ENCODE measurements at regions not wholly inside any gene's neighbourhood (a gene's known extent, or its start where the extent isn't known, plus 50 kb on each side); places are given as distances from the start of the nearest gene placed in this dataset.
A peak's percentile ranks its signal among the peaks of the same experiment; 100 is the strongest.
"Not testable (repeated sequence)": the region's sequence is repeated elsewhere in the genome, so short reads cannot be mapped to it uniquely, and the experiment has no call there.

DNA sequence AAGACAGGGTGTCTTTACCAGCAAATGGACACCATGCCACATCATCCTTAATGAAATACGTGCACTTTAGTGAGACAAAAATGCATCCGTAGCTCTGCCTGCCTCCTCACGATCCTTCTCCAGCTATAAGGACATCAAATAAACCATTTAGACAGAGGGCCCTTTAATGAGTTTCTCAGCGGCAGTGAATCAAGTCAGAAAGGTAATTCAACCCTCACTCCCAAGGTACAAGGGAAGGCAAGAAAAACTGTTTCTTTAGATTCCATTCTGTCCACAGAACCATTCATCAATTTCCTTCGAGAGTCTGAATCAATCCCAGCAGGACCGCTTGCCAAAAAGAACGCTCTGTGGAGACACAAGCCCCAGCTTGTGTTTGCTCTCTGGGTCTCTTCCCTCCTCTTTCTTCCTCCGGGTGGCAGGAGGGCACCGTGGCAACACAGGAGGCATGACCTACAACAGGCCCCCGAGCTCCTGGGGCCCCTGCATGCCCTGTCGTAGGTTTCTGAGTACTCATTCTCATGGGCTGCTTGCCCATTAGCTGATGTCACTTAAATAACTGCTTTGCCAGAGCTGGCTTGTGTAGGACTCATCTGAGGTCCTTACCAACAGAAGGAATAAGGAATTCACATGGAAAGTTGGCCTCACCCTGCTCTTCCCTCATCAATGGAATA is 297.8 kb upstream of the PRKCQ start:
- DNase-seq (ENCODE audit: low read depth): peak; percentile 0

DNA sequence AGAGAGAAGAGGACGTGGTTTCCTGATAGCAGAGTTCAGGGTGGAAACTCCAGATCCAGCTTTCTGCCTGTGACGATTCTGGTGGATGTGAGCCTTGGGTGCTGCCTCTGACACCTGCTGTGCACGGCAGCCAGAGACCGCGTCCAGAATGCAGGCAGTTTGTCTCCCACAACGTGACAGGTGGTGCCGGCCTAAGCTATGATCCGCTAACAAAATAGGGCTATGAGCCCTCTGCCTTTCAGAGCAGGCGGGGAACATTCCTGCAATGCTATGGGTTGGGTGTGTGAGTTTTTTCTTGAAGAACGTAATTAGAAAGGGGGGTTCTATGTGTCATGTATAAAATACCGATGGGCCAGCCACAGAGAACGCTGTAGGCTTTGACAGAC is 297.3 kb upstream of the PRKCQ start:
- no peak for DNase-seq (ENCODE audit: low read depth)

DNA sequence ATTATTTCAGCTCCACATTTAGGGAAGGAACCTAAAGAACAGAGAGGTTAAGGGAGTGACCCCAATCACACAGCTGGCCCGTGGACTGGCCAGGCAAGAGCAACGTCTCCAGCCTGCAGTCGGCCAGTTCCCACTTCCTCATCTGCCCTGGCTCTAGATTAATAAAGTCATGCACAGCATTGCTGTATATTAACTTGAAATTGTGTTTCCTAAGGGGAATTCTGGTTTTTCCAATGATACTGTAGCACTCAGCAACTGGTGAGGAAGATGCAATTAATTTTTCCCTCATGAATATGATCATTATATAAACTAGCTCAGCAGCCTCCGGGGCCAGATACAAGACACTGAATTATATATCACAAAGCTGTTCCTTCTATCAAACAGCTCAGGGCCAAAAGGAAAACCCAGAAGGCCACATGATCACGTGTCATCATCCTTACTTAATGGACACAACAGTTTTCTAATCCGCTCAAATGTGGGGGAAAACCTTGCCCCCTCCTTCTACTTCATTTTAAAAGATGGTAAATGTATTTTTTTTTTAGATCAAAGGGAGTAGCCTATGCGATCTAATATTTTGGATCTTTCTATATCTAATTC is 295.3 kb upstream of the PRKCQ start:
- DNase-seq (ENCODE audit: low read depth): no peak

DNA sequence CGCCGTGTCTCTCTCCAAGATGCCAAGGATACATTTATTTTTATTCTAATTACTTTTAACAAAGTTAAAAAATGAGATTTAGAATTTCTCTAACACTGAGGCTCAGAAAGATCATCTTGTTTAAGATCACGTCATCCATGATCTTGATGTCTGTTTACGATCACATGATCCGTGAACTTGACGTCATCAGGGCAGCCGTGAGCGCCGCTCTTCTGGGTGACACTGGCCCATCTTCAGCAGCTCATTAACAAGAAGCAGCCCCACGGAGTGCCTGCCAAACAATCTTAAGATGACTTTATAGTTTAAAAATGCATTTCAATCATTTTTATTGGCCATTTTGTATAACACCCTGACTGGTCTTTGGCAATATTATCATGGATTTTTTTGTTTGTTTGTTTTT is 291.1 kb upstream of the PRKCQ start:
- DNase-seq (ENCODE audit: low read depth): no peak

DNA sequence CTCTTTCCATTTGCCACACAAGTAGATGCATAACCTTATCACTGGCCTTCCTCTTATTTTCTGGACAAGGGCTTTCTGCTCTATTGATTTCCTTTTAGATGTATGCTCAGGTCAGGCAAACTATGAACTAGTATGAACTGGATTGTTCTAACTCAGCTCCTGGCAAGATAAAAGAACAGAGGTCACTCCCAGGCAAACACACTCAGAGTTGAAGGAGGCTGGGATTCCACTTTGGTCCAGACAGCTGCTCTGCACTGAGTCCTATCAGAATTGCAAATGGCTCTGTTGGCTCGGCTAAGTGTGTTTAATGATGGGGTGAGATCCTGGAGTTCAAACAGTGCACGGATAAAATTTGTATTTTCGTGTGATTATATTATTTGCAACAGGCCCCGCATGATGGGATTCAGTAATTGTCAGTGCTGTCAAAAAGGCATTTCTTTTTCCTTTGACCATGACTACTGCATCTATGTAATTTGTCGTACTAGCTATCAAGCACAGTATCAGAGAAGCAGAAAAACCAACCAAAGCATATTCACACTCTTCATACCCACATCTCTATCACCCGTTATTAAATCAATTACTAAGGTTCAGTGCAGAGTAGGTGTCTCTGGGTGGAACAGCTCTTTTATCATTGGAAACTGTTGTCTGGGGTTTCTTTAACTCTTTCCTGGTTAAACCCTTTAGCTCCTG is 288.1 kb upstream of the PRKCQ start:
- DNase-seq (ENCODE audit: low read depth): no peak

DNA sequence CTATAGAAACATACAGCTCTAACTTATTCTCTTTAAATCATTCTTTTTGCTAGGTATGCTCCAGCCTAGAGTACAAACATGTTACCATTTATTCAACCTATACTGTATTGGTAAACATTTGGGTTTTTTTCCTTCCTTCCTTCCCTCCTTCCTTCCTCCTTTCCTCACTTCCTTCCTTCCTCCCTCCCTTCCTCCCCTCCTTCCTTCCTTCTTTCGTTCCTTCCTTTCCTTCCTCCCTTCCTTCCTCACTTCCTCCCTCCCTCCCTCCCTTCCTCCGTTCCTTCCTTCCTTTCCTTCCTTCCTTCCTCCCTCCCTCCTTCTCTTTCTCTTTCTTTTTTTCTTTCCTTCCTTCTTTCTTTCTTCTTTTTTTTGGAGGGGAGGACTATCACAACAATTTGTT is 286.7 kb upstream of the PRKCQ start:
- no peak for DNase-seq (ENCODE audit: low read depth)

DNA sequence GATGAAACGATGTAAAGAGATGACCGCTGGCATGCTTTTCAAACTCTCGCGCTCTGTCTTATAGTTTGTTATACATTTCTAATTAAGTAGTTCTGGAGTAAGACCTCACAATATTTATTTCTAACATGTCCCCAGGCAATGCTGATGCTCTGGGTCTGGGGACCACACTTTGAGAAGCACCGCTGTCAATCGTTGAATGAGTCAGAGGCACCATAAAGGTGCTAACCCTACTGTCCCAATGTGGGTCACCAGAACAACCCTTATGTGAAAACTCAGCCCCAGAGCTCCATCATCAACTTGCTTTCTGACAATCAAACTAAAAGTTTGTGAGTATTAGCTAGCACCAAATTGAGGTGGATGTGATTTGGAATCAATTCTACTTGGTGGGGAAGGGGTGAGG is 284.1 kb upstream of the PRKCQ start:
- DNase-seq (ENCODE audit: low read depth): no peak

DNA sequence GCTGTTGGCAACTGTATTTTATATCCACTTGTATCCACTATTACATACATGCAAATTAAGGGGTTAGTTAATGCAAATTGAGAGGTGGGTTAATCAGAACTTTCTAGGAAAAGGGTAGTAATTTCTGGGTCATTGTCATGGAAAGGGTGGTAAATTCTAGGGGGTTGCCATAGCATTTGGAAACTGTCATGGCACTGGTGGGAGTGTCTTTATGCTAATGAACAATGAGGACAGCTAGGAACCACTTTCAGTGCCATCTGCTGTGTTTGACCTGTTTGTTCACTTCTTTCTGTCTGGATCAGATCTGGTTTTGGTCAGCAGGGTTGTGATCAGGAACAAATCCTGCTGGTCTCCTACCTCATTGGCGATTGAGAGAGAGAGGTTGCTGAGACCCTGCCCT is 283.3 kb upstream of the PRKCQ start:
- DNase-seq (ENCODE audit: low read depth): no peak

DNA sequence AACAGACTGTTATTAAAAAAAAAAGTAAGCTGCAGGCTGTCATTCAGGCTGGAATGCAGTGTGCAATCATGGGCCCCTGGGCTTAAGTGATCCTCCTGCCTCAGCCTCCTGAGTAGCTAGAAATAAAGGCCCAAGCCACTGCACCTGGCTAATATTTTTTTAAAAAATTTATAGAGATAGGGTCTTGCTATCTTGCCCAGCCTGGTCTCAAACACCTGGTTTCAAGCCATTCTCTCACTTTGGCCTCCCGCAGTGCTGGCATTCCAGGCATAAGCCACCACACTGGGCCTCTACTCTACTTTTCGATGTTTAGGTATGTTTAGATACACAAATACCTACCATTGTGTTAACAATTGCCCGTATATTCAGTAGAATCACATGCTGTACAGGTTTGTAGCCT is 270.4 kb upstream of the PRKCQ start:
- no peak for DNase-seq (ENCODE audit: low read depth)

DNA sequence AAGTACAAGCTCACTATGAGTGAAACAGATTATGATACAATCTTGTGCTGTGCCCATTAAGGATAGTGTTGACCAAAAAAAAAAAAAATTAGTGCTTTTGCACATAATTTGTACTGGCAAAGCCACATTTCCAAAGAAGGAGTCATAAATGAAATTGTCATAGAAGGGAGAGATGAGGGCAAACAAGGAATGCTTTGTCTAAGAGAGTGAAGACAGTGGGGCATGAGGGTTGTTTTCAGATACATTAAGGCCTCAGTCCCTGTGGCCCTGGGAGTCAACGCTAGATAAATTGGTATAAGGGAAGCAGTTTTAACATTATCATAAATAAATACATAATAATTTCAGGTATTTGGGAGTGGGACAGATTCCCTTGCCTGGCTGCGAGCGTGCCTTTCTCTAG is 267.5 kb upstream of the PRKCQ start:
- no peak for DNase-seq (ENCODE audit: low read depth)

DNA sequence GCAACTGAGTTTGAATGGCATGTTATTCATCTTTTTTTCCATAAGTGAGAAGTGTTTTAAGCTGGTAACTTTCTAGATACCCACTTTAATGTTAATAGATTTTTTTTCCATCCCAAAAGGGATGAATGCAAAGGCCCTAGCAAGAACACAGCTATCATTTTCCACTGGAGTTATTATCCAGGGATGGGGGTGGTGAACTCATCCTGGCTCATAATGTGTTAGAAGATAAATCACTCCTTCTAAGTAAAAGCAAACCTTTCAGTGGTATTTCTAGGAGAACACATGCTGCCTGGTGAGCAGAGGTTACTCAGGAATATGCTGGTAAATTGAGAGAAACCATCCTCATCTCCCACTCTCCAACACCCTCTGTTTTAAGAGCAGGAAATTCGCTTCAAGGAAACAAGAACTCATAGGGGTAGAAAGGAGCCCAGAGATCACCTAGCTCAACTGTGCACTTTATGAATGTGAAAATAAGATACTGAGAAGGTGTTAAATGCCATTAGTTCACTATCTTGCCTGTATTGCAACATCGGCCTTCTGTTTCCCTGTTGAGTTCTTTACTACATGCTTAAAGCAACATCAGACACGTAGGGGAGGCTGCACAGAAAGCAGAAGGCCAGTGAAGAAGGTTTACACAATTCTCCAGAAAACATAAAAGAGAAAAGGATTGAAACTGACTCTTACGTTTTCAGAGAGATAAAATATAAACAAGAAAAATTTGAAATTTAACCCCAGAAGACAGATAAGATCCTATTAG is 264.0 kb upstream of the PRKCQ start:
- no peak for DNase-seq (ENCODE audit: low read depth)

DNA sequence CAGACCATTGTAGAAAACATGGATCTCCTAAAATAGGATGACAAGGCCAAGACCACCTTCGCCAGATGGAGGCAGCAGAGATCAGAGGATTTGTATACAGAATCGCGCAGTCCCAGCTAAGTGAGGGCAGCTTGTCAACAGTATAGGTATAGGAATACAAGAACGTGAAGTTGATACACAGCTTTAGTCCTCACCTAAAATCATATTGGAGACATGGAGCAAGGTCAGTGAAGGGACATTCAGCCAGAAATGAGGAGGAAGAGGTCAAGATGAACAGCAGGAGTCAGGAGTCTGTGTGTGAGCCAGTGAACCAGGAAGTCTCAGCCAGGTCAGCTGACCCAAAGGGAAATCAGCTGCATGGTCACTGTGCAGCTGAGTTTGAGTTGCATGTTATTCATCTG is 263.4 kb upstream of the PRKCQ start:
- no peak for DNase-seq (ENCODE audit: low read depth)

DNA sequence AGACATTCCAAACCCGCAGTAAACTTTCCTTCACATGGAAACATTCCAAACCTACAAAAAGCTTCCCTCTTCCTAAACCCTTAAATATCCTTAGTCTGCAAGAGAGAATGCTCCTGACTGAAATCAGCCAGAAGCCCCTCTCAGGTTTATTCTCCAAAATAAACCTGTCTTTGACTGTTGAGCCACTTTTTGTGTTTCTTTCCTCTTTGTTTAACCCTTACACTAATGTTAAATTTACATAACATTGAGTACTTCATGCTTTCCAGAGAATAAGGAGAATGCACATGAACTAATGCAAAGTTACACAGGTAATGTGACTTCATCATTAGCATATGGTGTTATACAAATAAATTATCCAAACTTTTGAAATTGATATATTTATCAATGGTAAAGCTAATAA is 262.6 kb upstream of the PRKCQ start:
- no peak for DNase-seq (ENCODE audit: low read depth)

DNA sequence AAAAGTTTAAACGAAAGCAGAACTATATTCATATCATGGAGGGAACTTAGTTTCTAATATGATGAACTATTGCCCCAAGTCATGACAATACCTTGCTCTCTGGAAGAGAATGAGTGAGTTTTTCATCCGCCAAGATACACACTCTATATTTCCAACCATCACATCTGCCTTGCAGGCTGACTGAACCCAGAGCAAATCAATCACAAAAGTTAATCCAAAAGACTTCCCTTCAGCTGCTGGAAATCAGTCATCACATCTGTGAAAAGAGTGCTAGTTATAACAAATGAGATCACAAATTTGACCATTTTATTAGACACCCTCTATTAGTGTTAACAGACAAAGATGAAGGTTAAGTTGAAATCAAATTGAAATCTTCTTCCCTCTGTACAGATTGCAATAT is 261.7 kb upstream of the PRKCQ start:
- DNase-seq (ENCODE audit: low read depth): no peak

DNA sequence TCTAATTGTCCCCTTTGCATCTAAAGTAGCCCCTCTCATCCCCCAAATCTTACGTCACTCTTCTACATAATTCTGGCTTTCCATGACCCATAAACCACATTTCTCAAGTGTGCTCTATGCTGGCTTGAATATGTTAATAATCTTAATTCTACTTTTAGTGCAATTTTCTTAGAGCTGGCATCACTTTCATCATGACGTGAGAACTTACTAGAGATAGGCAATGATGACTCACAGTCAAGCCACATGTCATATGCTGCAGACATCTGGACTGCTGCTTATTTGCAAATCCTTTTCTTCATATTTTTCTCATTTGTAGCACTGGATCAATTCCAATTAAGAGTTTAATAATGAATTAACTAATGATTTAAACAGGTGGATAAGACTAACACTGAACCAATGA is 260.7 kb upstream of the PRKCQ start:
- peak; percentile 3 for DNase-seq (ENCODE audit: low read depth)

DNA sequence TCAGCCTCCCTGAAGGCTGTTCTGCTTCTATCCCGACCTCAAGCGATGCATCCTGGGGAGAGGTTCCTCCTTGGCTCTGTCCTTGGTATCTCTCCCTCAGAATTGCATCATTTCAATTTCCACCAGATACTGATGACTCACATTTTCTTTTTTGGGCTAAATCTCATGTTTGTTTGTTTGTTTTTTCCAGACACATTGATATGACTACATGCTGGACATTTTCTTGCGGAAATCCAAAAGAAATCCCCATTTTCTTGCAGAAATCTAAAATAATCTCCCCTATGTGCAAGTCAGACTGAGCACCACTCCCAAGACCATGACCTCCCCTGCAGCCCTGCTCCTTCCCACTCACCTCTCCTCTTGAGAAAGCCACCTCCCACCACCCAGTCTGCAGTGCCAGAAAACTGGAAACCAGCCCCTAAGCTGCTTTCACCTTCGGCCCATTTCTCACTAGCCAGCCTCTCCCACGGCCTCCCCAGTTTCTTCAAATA is 260.2 kb upstream of the PRKCQ start:
- DNase-seq (ENCODE audit: low read depth): no peak

DNA sequence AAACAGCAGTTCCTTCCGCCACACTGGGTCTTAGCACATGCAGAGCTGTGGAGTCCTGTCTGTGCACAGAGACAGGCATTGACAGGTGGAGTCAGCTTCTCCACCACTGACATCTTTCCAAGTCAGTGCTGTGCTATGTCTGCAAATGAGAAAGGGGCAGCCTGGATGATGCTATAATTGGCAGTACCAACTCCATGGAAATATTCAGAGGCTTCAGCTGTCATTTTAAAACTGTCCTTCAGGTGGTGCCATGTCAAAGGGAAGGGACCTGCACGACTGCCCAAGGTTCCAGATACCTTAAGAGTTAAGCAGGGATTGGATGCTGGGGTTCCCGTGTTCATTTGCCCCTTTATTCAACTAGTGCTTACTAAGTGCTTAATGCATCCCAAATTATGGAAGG is 258.0 kb upstream of the PRKCQ start:
- DNase-seq (ENCODE audit: low read depth): no peak

DNA sequence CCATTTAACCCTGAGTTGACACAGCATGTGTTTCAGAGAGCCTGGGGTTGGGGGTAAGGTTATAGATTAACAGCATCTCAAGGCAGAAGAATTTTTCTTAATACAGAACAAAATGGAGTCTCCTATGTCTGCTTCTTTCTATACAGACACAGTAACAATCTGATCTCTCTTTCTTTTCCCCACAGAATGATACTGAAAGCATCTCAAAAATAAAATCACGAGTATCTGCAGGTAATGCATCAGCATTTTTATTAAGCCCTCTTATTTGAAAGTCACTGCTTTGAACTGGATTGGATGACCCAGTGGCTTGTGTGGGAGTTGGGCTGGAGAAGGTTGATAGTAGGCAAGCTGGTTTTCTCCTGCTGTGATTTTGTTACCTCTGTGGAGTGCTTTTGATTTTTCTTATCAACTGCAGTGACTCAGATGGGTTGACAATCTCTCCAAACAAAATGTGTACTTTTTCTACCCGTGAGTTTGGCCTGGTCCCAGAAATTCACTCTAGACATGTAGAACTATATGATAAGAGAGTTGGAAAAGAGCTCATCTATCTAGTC is 253.5 kb upstream of the PRKCQ start:
- DNase-seq (ENCODE audit: low read depth): no peak

DNA sequence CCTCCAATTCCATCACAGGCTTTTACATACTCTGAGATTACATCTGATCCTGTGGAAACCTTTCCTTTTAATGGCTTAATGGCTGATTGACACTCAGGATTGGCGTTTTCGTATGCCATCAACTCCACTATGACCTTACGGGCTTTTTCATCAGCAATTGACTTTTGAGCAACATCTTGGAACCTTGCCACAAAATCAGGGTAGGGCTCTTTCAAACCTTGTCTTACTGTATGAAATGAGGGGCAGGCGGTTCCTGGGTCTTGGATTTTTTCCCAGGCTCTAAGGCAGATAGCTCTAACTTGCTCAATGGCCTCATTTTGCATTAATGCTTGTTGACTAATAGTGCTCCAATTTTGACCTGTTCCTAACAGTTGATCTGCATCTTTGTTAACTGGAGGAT is 250.9 kb upstream of the PRKCQ start:
- not testable (repeated sequence) for DNase-seq (ENCODE audit: low read depth)

DNA sequence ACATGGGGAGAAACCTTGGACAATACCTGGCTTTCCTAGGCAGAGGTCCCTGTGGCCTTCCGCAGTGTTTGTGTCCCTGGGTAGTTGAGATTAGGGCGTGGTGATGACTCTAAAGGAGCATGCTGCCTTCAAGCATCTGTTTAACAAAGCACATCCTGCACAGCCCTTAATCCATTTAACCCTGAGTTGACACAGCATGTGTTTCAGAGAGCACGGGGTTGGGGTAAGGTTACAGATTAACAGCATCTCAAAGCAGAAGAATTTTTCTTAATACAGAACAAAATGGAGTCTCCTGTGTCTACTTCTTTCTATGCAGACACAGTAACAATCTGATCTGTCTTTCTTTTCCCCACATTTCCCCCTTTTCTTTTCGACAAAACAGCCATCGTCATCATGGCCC is 244.7 kb upstream of the PRKCQ start:
- DNase-seq (ENCODE audit: low read depth): not testable (repeated sequence)

DNA sequence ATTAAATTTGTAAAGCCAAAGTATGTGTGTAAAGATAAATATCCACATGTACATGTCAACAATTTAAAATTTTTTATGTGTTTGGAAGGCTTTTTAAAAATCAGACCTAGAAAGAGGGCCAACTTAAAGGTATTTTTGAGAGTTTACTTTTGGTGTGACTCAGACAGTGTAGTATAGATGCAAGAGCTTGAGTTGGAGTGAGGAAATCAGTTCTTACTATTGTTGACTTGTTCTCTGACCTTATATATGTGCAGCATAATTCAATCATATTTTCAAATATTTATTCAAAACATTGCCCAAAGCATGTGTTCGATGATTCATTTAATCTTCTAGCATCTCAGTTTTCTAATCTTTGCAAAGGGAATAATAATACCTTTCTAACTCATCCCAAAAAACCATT is 243.7 kb upstream of the PRKCQ start:
- DNase-seq (ENCODE audit: low read depth): no peak

DNA sequence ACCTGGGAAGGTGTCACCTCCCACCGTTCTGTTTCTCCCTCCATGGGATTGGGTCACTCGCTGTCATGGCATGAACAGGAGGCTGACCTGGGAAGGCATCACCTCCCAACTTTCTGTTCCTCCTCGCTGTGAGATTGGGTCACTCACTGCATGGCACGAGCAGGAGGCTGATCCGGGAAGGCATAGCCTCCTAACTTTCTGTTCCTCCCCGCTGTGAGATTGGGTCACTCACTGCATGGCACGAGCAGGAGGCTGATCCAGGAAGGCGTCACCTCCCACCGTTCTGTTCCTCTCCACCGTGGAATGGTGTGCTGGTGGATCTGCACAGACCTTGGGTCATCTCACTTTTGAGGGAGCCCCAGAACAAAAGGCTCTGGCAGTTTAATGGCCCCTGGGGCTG is 239.2 kb upstream of the PRKCQ start:
- DNase-seq (ENCODE audit: low read depth): no peak

DNA sequence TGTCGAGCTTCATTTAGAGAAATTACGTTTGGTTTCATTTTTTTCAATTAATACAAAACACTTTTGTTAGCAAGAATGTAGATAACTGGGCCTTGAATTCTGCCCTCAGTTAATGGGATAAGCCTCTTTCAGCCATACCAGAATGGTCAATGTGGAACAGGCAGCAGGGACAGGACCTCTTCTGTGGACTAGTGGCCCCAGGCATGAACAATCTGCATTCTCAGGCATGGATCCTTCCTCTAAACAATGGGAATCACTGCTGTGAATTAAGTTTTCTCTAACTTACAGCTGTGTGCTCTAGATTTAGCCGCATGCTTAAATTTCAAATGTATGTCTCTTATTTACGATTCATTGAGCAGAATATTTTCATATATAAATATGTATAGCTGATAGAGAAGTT is 237.7 kb upstream of the PRKCQ start:
- DNase-seq (ENCODE audit: low read depth): no peak
